H1 (cell line): ENCODE measurements at regions not wholly inside any gene's neighbourhood (a gene's known extent, or its start where the extent isn't known, plus 50 kb on each side); places are given as distances from the start of the nearest gene placed in this dataset.

Source experiments
- CTCF ChIA-PET: fragments of 300-600 bp; sonication (Branson Sonifier 250); formaldehyde crosslinking; loops from one replicate; lab custom pipeline; 2021; ENCODE audit not compliant: partially characterized antibody; lab: Charles Lee
- POLR2A ChIA-PET: fragments of 300-600 bp; sonication (Branson Sonifier 250); formaldehyde crosslinking; loops from one replicate; lab custom pipeline; 2021; ENCODE audit warnings: inconsistent platforms; ENCODE audit not compliant: partially characterized antibody; lab: Charles Lee
- DNase-seq, 2 experiments: peaks; one replicate each; pipeline versions ENCODE4 v3.0.0 to v3.0.0-alpha.2; 2010 to 2022; ENCODE audit warnings: low spot score in 2 of 2, low read depth in 1 of 2, mixed read lengths in 1 of 2
- FAIRE-seq: peaks from 2 replicates; lab custom pipeline; 2011; peaks lifted over from hg19 to GRCh38; lab: Jason Lieb, UNC
- H2AFZ ChIP-seq: 2 replicates; pipeline ENCODE4 v1.8.1; 2012; ENCODE audit warnings: low read length, inconsistent platforms
- H2AK5ac ChIP-seq: 2 replicates; pipeline ENCODE4 v1.6.1; 2013; ENCODE audit warnings: low read depth, low read length
- H2BK120ac ChIP-seq: replicated peaks from 2 replicates; pipeline ENCODE3; 2013; ENCODE audit warnings: low read depth, low read length, inconsistent platforms
- H2BK12ac ChIP-seq: 2 replicates; pipeline ENCODE4 v1.6.1; 2013; ENCODE audit warnings: low read depth, low read length
- H2BK15ac ChIP-seq: 2 replicates; pipeline ENCODE4 v1.6.1; 2013; ENCODE audit warnings: low read length
- H2BK20ac ChIP-seq: 2 replicates; pipeline ENCODE4 v1.6.1; 2013; ENCODE audit warnings: low read length
- H2BK5ac ChIP-seq: 2 replicates; pipeline ENCODE4 v1.6.1; 2013; ENCODE audit warnings: low read depth, low read length
- H3K14ac ChIP-seq: 2 replicates; pipeline ENCODE4 v1.6.1; 2013; ENCODE audit warnings: inconsistent platforms; ENCODE audit not compliant: insufficient read length
- H3K18ac ChIP-seq: 2 replicates; pipeline ENCODE4 v1.6.1; 2013; ENCODE audit warnings: low read length; ENCODE audit errors: extremely low read depth
- H3K23ac ChIP-seq: 2 replicates; pipeline ENCODE4 v1.6.1; 2013; ENCODE audit warnings: inconsistent platforms; ENCODE audit not compliant: insufficient read length
- H3K23me2 ChIP-seq: 2 replicates; pipeline ENCODE4 v1.6.1; 2013; ENCODE audit warnings: low read depth, low read length
- H3K27ac ChIP-seq: 2 replicates; pipeline ENCODE4 v1.6.1; 2011; ENCODE audit warnings: low read depth, low read length, inconsistent platforms
- H3K27me3 ChIP-seq, 4 experiments: replicated peaks in 1 of 4; 1 replicate in 1 of 4; 2 replicates in 3 of 4; pipeline versions ENCODE4 v1.6.1 to v1.8.1; 2011 to 2013; ENCODE audit warnings: low read length in 3 of 4, mild to moderate bottlenecking in 3 of 4, inconsistent platforms in 2 of 4, mixed read lengths in 2 of 4, moderate library complexity in 1 of 4; ENCODE audit not compliant: control insufficient read depth in 3 of 4, insufficient read depth in 3 of 4; ENCODE audit errors: extremely low read depth in 1 of 4
- H3K36me3 ChIP-seq, 4 experiments: 2 replicates each; pipeline versions ENCODE4 v1.6.1 to v1.8.1; 2011 to 2013; ENCODE audit warnings: mild to moderate bottlenecking in 4 of 4, low read length in 3 of 4, moderate library complexity in 2 of 4, control low read depth in 1 of 4, inconsistent platforms in 1 of 4; ENCODE audit not compliant: insufficient read depth in 4 of 4, control insufficient read depth in 2 of 4
- H3K4ac ChIP-seq: replicated peaks from 2 replicates; pipeline ENCODE3; 2013; ENCODE audit warnings: low read length, low read depth, mixed read lengths, inconsistent platforms; ENCODE audit not compliant: insufficient read length
- H3K4me1 ChIP-seq, 4 experiments: replicated peaks in 1 of 4; 1 replicate in 1 of 4; 2 replicates in 3 of 4; pipeline versions ENCODE4 v1.6.1 to v1.8.1; 2011 to 2013; ENCODE audit warnings: low read length in 3 of 4, inconsistent platforms in 2 of 4, mixed read lengths in 1 of 4; ENCODE audit not compliant: insufficient read depth in 4 of 4, control insufficient read depth in 3 of 4
- H3K4me2 ChIP-seq, 2 experiments: 2 replicates each; pipeline versions ENCODE4 v1.6.1 to v1.8.1; 2011 to 2013; ENCODE audit warnings: low read depth in 2 of 2, low read length in 2 of 2, control low read depth in 1 of 2, inconsistent platforms in 1 of 2, mild to moderate bottlenecking in 1 of 2; ENCODE audit not compliant: insufficient read depth in 1 of 2
- H3K4me3 ChIP-seq, 4 experiments: fragments of 200-600, 300-600 bp in 1 of 4; sonication (generic), shearing (Covaris generic), sonication (Bioruptor Twin) in 1 of 4; 2 replicates each; pipeline versions ENCODE4 v1.5.1 to v1.8.1; 2011 to 2016; ENCODE audit warnings: low read length in 4 of 4, low read depth in 3 of 4, control low read depth in 2 of 4, inconsistent platforms in 2 of 4, mild to moderate bottlenecking in 2 of 4, mixed read lengths in 1 of 4, moderate library complexity in 1 of 4; ENCODE audit not compliant: insufficient read depth in 2 of 4; ENCODE audit errors: extremely low read depth in 1 of 4
- H3K56ac ChIP-seq: replicated peaks from 2 replicates; pipeline ENCODE3; 2013; ENCODE audit warnings: low read depth, mild to moderate bottlenecking, mixed read lengths, low read length, inconsistent platforms; ENCODE audit not compliant: insufficient read length
- H3K79me1 ChIP-seq: 2 replicates; pipeline ENCODE4 v1.6.1; 2013; ENCODE audit warnings: low read depth, low read length, control low read depth
- H3K79me2 ChIP-seq, 2 experiments: 2 replicates each; pipeline versions ENCODE4 v1.6.1 to v1.8.1; 2012 to 2013; ENCODE audit warnings: low read length in 2 of 2, mild to moderate bottlenecking in 2 of 2, inconsistent platforms in 1 of 2; ENCODE audit not compliant: insufficient read depth in 2 of 2, control insufficient read depth in 1 of 2
- H3K9ac ChIP-seq, 4 experiments: replicated peaks in 1 of 4; 1 replicate in 1 of 4; 2 replicates in 3 of 4; pipeline versions ENCODE4 v1.6.1 to v1.8.1; 2011 to 2013; ENCODE audit warnings: low read depth in 3 of 4, low read length in 3 of 4, control low read depth in 2 of 4, mild to moderate bottlenecking in 2 of 4, moderate library complexity in 2 of 4, inconsistent platforms in 1 of 4; ENCODE audit errors: extremely low read depth in 1 of 4
- H3K9me3 ChIP-seq, 2 experiments: 2 replicates each; pipeline versions ENCODE4 v1.6.1 to v1.8.1; 2012 to 2013; ENCODE audit warnings: mild to moderate bottlenecking in 2 of 2, moderate library complexity in 2 of 2, control low read depth in 1 of 2, inconsistent platforms in 1 of 2, low read depth in 1 of 2, low read length in 1 of 2, mixed read lengths in 1 of 2; ENCODE audit not compliant: insufficient read depth in 2 of 2
- H4K20me1 ChIP-seq, 2 experiments: replicated peaks in 1 of 2; 2 replicates each; pipeline versions ENCODE3 to v1.8.1; 2011 to 2013; ENCODE audit warnings: inconsistent platforms in 2 of 2, low read length in 2 of 2, mild to moderate bottlenecking in 1 of 2; ENCODE audit not compliant: insufficient read depth in 2 of 2, control insufficient read depth in 1 of 2
- H4K5ac ChIP-seq: 2 replicates; pipeline ENCODE4 v1.6.1; 2013; ENCODE audit warnings: low read length, low read depth, mixed read lengths, inconsistent platforms; ENCODE audit not compliant: insufficient read length
- H4K8ac ChIP-seq: 2 replicates; pipeline ENCODE4 v1.8.0; 2013; ENCODE audit warnings: mild to moderate bottlenecking, moderate library complexity, low read length, inconsistent platforms; ENCODE audit not compliant: insufficient read depth; ENCODE audit errors: extremely low read depth
- H4K91ac ChIP-seq: replicated peaks from 2 replicates; pipeline ENCODE3; 2013; ENCODE audit warnings: low read length, mixed read lengths, inconsistent platforms; ENCODE audit not compliant: insufficient read length
- CBX8 ChIP-seq: fragments of 300-800, 300-1000 bp; sonication (generic); IDR thresholded peaks from 2 replicates; pipeline ENCODE4 v1.7.1; 2016; ENCODE audit warnings: low read depth, low read length, borderline replicate concordance
- SIRT6 ChIP-seq: IDR thresholded peaks from one replicate; pipeline ENCODE4 v1.7.1; 2012; ENCODE audit warnings: low read length, inconsistent platforms
- WGBS, 2 experiments: shearing (Covaris generic) in 1 of 2; methylation state at CpG; one replicate each; pipeline versions ENCODE4 v1.1.6 to v1.1.7; 2013 to 2015; ENCODE audit warnings: low lambda C conversion rate in 2 of 2, mixed read lengths in 2 of 2, inconsistent platforms in 1 of 2, low coverage in 1 of 2, missing lambda C conversion rate in 1 of 2; ENCODE audit not compliant: insufficient replicate concordance in 2 of 2, insufficient coverage in 1 of 2, insufficient read length in 1 of 2; ENCODE audit errors: extremely low coverage in 1 of 2, missing lambda C conversion rate in 1 of 2; 5-methylcytosine and 5-hydroxymethylcytosine counted together

DNA sequence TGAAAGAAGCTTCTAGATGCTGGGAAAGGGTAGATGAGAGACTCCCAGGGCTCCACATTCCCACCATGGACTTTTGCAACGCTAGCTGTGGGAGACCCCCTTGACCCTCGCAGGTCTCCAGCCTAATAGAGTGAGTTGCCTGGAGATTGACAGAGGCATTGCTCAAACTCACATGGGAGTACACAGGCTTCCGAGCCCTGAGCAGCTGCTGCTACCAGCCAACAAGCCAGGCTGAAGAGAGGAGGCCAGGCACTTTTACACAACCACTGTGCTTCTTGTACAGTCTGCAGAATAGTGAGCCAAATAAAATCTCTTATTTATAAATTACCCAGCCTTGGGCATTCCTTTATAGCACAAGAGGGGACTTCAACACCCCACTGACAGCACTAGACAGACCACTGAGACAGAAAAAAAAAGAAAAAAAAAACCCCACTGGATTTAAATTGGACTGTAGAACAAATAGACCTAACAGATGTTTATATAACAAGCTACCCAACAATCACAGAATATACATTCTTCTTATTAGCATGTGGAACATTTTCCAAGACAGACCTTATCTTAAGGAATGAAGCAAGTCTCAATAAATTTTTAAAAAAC, 146.2 kb downstream of the ZFAND4 start:
- H3K14ac ChIP-seq: no peak overlapping the region
- no peak overlapping the region for H4K8ac ChIP-seq
- no peaks in the 10 kb centered on the region for H3K36me3 ChIP-seq
- ChIA-PET CTCF (interaction anchor here (1.0 to 1.6 kb wide), 2 partner anchors 20 to 61 kb away, joined by 3 read pairs; no protein-coding TSS in a partner anchor), POLR2A (no interaction called here)
- H2BK12ac ChIP-seq: no peak overlapping the region
- 91% methylated on average over 3 of the region's 3 CpGs; no CpG with 5 or more reads in 1 of the 2 experiments for WGBS, 2 experiments
- no peak overlapping the region for H2BK5ac ChIP-seq
- H3K27ac ChIP-seq: no peak overlapping the region
- H3K4me2 ChIP-seq: no peak overlapping the region
- H3K27me3 ChIP-seq: no peaks in the 10 kb centered on the region
- H4K5ac ChIP-seq: no peak overlapping the region
- H4K20me1 ChIP-seq: no peaks in the 10 kb centered on the region
- no peaks in the 10 kb centered on the region for H3K4me1 ChIP-seq
- H3K79me2 ChIP-seq: no peaks in the 10 kb centered on the region
- H3K56ac ChIP-seq: no peak overlapping the region
- H4K91ac ChIP-seq: no peak overlapping the region
- H2AK5ac ChIP-seq: no peak overlapping the region
- H2BK15ac ChIP-seq: no peak overlapping the region
- no peak for TF ChIP-seq CBX8
- no peak for TF ChIP-seq SIRT6
- H3K4ac ChIP-seq: no peak overlapping the region
- H3K18ac ChIP-seq: no peak overlapping the region
- no peak overlapping the region for H3K23ac ChIP-seq
- H2AFZ ChIP-seq: no peak overlapping the region
- H3K79me1 ChIP-seq: no peaks in the 10 kb centered on the region
- H3K9ac ChIP-seq: no peak overlapping the region
- no peaks in the 10 kb centered on the region for H3K23me2 ChIP-seq
- no peak overlapping the region for H2BK20ac ChIP-seq
- no peak overlapping the region for H2BK120ac ChIP-seq
- DNase-seq (no peak), FAIRE-seq (no peak)
- no peaks in the 10 kb centered on the region for H3K9me3 ChIP-seq
- no peak overlapping the region for H3K4me3 ChIP-seq
